SK-N-MC (cell line): ENCODE measurements at regions not wholly inside any gene's neighbourhood (a gene's known extent, or its start where the extent isn't known, plus 50 kb on each side); places are given as distances from the start of the nearest gene placed in this dataset.

Source experiments
- EZH2 ChIP-seq: fragments of 200-600 bp; sonication (generic); IDR thresholded peaks from one replicate; pipeline ENCODE4 v1.6.1; 2017; ENCODE audit warnings: antibody characterized with exemption
- POLR2AphosphoS5 ChIP-seq: IDR thresholded peaks from 2 replicates; pipeline ENCODE4 v1.6.1; 2012; ENCODE audit warnings: mild to moderate bottlenecking, low read depth, low read length, borderline replicate concordance

DNA sequence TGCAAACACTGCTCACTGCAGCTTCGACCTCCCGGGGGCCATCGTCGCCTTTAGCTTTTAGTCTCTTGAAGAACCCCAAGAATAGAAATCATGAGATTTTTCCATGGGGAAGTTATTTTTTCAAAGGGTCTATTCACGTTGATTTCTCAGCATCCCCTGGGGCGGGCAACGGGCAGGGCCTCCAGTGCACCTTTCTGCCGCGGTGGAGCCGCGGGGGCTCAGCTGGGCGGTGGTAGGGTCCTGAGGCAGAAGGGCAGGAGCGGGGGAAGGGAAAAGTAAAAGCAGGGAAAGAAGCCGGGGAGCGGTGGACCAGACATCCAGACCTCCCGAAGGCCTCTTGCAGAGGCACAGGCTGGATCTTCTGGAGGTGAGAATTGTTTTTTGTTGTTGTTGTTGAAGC lies 253.8 kb downstream of the FAM72C start:
- TF ChIP-seq EZH2 (no peak), POLR2AphosphoS5 (no peak)
